HG02970 (cell line): ENCODE measurements at regions not wholly inside any gene's neighbourhood (a gene's known extent, or its start where the extent isn't known, plus 50 kb on each side); places are given as distances from the start of the nearest gene placed in this dataset.
"Not testable (repeated sequence)": the region's sequence is repeated elsewhere in the genome, so short reads cannot be mapped to it uniquely, and the experiment has no call there.

Experiments used
- ATAC-seq: cut with Tn5 transposase; IDR thresholded peaks from one replicate; pipeline ENCODE4 v1.9.1; 2021; ENCODE audit warnings: mild to moderate bottlenecking, moderate library complexity, moderate number of reproducible peaks; ENCODE audit not compliant: unreplicated experiment, low FRiP score

- no peak for ATAC-seq
Observed at GRCh38 chr16:85514598-85515318, 98.4 kb upstream of the GSE1 start.

DNA sequence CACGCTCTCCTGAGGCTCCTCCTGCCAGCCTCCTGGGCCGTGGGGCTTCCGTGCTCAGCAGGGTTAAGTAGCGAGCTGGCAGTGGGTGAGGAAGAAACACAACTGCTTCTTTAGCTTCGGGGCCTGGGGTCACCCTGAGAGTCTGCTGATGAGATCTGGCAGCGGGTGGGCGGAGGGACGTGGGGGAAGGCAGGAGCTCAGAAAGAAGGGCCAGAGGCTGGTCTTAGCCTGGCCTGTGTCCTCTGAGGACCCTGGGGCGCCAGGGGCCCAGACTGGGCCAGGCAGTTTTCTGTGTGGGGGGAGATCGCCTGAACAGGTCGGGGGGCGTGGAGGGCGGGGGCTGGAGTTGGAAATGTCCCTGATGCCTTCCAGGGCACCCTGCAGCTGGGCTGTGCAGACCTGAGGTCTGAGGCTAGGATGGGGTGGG lies 97.8 kb upstream of the GSE1 start:
- ATAC-seq = no peak

GRCh38 chr16:85515830-85516397 lies 97.2 kb upstream of the GSE1 start:
- ATAC-seq = no peak

DNA sequence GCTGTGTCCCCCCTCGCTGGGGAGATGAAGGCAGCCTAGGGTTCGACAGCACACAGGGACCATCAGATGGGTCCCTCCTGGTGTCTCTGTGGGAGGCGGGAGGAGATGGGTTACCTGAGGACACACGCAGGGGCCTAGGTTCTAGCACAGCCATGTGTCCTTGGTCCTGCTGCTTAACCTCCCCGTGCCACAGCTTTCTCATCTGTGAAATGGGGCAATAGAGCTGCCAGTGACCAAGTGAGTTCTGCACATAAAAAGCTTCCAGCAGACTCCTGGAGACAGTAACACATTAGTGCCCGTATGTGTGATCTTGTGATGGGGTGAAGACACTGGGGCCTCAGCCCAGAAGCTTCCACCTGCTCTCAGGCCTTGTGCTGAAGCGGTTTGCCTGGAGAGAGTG lies 96.0 kb upstream of the GSE1 start:
- ATAC-seq = no peak

DNA sequence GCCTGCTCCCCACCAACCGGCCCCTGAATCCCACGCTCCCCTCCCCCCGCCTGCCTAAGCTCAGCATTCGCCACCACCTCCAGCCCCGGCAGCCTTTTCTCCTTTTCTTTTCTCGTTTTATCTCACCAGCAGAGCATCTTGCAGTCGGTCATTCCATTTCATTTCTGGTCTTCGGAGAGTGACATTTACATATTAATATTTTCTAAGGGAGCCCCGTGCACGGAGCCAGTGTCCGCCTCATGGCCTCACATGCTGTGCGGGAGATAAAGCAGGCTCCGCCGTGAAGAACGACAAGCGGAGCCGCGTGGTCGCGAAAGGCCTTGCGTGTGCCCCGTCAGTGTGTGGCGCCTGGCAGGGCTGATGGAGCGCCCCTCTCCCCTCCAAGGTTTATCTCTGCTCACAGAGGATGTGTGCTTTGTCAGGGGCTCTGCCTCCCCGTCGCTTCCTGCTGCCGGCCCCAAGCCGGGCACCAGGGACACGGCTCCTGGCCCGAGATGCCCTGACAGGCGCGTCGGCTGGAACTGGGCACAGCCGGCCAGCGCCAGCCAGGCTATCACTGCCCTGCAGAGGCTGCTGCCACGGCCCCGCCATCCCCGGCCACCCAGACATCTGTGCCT lies 95.5 kb upstream of the GSE1 start:
- ATAC-seq = no peak

DNA sequence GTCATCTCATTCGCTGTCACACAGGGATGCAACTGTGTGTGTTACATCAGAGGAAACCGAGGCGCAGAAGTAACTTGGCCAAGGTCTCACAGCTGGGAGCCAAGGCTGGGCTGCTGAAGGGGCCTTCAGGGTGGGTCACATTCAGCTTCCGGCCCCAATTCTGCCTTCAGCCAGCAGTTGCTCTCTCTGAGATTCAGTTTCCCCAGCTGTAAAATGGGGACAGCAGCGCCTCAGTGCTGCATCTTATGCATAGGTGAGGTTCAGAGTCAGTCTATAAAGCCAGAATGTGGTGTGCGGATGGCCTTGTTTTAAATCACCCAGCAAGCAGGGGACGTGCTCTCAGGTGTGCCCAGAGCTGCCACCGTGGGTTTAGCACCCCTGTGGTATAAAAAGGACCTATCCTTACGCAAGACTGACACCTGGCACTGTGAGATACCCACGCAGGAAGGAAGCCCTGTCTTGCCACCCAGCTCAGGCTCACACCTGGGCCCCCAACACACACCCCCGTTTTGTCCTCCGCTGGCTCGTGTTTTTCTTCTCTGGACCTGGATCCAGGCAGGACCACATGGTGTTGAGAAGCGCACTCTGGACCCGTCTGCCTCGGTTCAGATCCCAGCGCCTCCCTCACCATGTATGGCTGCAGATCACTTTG lies 94.6 kb upstream of the GSE1 start:
- ATAC-seq = no peak

- not testable (repeated sequence) for ATAC-seq
Observed at GRCh38 chr16:85519050-85519440, 94.1 kb upstream of the GSE1 start.

DNA sequence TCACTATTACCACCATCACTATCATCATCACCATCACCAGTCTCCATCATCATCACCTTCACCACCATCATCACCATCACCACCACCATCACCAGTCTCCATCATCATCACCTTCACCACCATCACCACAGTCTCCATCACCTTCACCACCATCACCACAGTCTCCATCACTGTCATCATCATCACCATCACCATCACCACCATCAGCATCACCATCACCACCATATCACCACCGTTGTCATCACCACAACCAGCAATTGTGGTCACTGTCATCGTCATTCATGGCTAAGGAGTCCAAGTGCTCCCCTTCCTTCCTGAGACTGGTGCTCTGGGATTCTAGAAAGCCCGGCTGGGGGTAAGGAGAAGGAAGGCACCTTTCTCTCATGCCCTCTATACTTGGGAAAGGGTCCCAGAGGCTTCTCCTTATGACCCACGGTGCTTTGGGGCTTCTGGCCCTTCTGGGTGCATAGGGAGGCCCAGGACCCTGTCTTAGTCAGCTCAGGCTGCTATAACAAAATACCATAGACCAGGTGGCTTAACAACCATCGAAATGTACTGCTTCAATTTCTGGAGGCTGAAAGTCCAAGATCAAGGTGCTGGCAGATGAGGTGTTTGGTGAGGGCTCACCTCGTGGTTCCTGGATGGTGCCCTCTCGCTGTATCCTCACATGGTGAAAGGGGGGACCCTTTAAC lies 93.4 kb upstream of the GSE1 start:
- ATAC-seq = no peak

- no peak for ATAC-seq
Observed at GRCh38 chr16:85520853-85521521, 92.1 kb upstream of the GSE1 start.

- ATAC-seq = no peak
Observed at GRCh38 chr16:85521552-85522307, 91.4 kb upstream of the GSE1 start.

DNA sequence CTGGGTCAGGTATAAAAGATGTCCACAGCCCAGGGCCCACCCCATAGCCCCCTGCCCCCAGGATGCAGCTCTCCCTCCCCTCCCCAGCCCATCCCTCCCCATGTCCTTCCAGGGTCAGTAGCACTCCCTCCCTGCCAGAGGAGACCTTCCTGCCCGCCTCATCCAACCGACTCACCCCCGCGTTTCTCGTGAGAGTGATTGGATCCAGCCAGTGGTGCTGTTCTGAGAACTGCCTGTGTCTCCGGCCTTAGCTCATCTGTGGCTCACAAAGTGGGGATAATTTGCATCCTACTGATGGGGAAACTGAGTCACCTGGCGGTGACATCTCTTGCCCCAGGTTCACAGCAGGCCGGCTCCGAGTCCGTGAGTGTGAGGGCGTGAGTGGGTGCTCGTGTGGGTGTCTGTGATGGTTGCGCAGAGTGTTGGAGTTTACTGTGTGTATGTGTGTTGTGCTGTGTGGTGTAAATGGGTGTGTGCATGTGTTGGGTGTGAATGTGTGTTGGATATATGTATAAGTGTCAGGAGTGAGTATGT lies 90.7 kb upstream of the GSE1 start:
- ATAC-seq = no peak

DNA sequence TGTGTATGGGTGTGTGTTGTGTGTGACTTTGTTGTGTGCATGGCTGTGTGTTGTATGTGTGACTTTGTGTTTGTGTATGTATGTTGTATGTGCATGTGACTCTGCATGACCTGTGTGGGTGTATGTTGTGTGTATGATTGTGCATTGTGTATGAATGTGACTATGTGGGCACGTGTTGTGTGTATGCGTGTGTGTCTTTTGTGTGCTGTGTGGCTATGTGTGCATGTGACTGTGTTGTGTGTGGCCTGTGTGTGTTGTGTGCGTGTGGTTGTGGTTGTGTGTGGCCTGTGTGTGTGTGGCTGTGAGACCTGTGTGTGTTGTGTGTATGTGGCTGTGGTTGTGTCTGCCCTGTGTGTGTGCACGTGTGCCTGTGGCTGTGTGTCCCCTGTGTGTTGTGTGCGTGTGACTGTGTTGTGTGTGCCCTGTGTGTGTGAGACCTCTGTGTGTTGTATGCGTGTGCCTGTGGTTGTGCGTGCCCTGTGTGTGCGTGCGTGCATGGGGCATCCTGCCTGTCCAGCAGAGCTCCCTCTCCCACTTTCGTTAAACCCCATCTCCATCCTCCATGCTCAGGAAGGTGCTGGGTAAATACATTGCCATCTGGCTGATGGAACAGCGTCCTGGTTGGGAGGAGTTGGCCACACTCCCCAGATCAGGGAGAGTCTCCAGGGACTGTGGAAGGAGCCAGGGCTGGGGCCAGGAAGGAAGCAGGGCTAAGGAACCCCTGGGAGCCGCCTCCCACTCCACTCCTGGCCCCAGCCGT lies 90.1 kb upstream of the GSE1 start:
- ATAC-seq = no peak

GRCh38 chr16:85523602-85524364 lies 89.3 kb upstream of the GSE1 start:
- ATAC-seq = no peak

DNA sequence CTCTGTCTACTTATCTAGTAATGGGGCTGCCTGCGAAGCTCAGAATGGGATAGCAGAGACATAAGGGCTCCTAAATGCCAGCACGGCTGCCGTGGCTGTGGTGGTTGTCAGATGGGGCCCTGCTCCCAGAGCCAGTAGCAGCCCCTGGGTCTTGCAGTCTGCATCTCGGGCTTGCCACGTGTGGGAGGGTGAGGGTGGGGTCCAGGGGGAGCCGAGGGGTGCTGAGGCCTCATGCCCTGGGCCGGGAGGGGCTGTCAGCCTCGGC lies 88.8 kb upstream of the GSE1 start:
- ATAC-seq = no peak

GRCh38 chr16:85524630-85525419 lies 88.3 kb upstream of the GSE1 start:
- no peak for ATAC-seq

DNA sequence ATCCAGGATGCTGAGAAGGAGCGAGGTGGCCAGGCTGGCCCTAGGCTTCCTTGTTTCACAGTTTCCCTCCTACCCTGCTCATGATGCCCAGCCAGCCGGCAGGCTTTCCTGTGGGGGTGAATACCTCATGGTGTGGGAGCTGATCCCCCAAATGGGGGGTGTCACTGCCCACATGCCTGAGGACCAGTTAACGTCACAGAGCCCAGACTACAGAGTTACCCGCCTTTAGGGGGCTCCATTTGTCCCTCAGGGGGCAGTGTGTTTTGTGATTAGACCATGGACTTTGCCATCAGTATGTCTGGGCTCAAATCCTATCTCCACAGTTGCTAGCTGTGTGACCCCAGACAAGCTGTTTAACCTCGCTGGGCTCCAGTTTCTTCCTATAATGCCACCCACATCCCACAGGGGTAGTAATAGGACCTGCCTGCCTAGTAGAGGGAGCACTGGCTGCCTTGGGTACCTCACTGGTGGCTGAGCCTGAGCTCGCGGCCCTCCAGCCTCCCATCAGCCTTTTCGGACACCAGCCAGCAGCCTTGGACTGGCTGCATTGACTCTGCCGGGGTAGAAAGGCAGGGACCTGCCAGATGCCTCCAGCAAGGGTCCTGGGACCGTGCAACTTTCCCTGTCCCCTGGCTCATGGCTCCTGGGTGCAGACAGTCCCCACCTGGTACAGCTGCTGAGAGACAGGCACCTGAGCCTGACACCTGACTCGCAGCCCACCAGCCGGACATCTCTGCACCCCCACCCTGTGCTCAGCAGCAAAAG lies 87.5 kb upstream of the GSE1 start:
- no peak for ATAC-seq
